D721Med (cell line): ENCODE measurements at regions not wholly inside any gene's neighbourhood (a gene's known extent, or its start where the extent isn't known, plus 50 kb on each side); places are given as distances from the start of the nearest gene placed in this dataset.

Experiments
- DNase-seq: peaks from one replicate; pipeline ENCODE4 v3.0.0; 2011; ENCODE audit warnings: low spot score; ENCODE audit not compliant: insufficient read length
- FAIRE-seq: peaks from 2 replicates; lab custom pipeline; 2011; peaks lifted over from hg19 to GRCh38; lab: Jason Lieb, UNC
- CTCF ChIP-seq: IDR thresholded peaks from 2 replicates; pipeline ENCODE4 v1.5.1; 2012; ENCODE audit warnings: mild to moderate bottlenecking, control low read depth; ENCODE audit not compliant: insufficient read depth; ENCODE audit errors: missing control alignments

GRCh38 chr13:75220861-75221260 lies 261.1 kb downstream of the TBC1D4 start:
- TF ChIP-seq CTCF: no peak
- no peak for FAIRE-seq
- DNase-seq: no peak

GRCh38 chr13:75220238-75220542 lies 261.8 kb downstream of the TBC1D4 start:
- TF ChIP-seq CTCF: no peak
- DNase-seq (no peak), FAIRE-seq (no peak)

- no peak for FAIRE-seq
- peak; percentile 91 for TF ChIP-seq CTCF
These were observed 262.3 kb downstream of the TBC1D4 start for GRCh38 chr13:75219479-75220237.

GRCh38 chr13:75217949-75218348 lies 264.0 kb downstream of the TBC1D4 start:
- DNase-seq (no peak), FAIRE-seq (no peak)
- TF ChIP-seq CTCF: no peak

More at GRCh38 chr13:75219479-75220237, 262.3 kb downstream of the TBC1D4 start:
- peak; percentile 75 for DNase-seq

- TF ChIP-seq CTCF: no peak
- DNase-seq (no peak), FAIRE-seq (no peak)
These were observed 265.9 kb downstream of the TBC1D4 start for GRCh38 chr13:75216038-75216437.

GRCh38 chr13:75214846-75215245 lies 267.1 kb downstream of the TBC1D4 start:
- TF ChIP-seq CTCF: no peak
- FAIRE-seq (no peak), DNase-seq (no peak)

- FAIRE-seq (no peak), DNase-seq (no peak)
- no peak for TF ChIP-seq CTCF
These were observed 279.0 kb downstream of the TBC1D4 start for GRCh38 chr13:75202981-75203380.
